Suprapubic skin (tissue), 4 donors: ENCODE measurements at regions not wholly inside any gene's neighbourhood (a gene's known extent, or its start where the extent isn't known, plus 50 kb on each side); places are given as distances from the start of the nearest gene placed in this dataset.

Experiments
- POLR2A ChIP-seq, 2 donors: fragments of 450-650 bp; IDR thresholded peaks; one replicate each; pipeline ENCODE4 v1.6.1; 2017; ENCODE audit warnings: antibody characterized with exemption in 2 of 2, mild to moderate bottlenecking in 2 of 2, moderate library complexity in 2 of 2
- POLR2AphosphoS5 ChIP-seq, 3 donors: sonication (generic); formaldehyde crosslinking; IDR thresholded peaks; one replicate each; pipeline ENCODE4 v1.6.1; 2017; ENCODE audit warnings: antibody characterized with exemption in 3 of 3
- TF ChIP-seq, protein P1 (sequence below), 2 donors: fragments of 200-600 bp in 1 of 2; fragments of 450-650 bp in 1 of 2; sonication (generic) in 1 of 2; IDR thresholded peaks; one replicate each; pipeline ENCODE4 v1.5.1; 2016 to 2019; ENCODE audit warnings: antibody characterized with exemption in 2 of 2, mild to moderate bottlenecking in 1 of 2, moderate library complexity in 1 of 2

DNA sequence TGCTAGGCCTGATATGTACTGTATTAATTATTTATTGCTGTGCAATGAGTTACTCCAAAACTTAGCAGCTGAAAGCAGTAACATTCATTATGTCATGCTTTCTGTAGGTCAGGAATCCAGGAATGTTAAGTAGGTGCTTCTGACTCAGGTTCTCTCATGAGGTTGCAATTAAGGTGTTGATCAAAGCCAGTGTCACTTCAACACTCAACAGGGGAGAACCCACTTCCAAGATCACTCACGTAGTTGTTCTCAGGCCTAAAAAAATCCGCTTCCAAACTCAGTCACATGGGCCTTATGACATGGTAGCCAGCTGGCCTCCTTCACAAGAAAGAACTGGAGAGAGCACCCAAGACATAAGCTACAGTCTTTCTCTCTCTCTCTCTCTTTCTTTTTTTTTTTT lies 211.1 kb upstream of the NBEA start:
- no peak for TF ChIP-seq POLR2A (IDR thresholded peaks at IDR 0.05)
- TF ChIP-seq POLR2AphosphoS5 (IDR thresholded peaks at IDR 0.05): no peak
- TF ChIP-seq, protein P1, sequence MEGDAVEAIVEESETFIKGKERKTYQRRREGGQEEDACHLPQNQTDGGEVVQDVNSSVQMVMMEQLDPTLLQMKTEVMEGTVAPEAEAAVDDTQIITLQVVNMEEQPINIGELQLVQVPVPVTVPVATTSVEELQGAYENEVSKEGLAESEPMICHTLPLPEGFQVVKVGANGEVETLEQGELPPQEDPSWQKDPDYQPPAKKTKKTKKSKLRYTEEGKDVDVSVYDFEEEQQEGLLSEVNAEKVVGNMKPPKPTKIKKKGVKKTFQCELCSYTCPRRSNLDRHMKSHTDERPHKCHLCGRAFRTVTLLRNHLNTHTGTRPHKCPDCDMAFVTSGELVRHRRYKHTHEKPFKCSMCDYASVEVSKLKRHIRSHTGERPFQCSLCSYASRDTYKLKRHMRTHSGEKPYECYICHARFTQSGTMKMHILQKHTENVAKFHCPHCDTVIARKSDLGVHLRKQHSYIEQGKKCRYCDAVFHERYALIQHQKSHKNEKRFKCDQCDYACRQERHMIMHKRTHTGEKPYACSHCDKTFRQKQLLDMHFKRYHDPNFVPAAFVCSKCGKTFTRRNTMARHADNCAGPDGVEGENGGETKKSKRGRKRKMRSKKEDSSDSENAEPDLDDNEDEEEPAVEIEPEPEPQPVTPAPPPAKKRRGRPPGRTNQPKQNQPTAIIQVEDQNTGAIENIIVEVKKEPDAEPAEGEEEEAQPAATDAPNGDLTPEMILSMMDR (IDR thresholded peaks at IDR 0.05): no peak
